Muscle layer of colon (tissue), 2 donors: ENCODE measurements at regions not wholly inside any gene's neighbourhood (a gene's known extent, or its start where the extent isn't known, plus 50 kb on each side); places are given as distances from the start of the nearest gene placed in this dataset.

Experiments used
- H3K27ac ChIP-seq: one replicate; pipeline ENCODE4 v1.7.0; 2013; ENCODE audit warnings: low read depth, mild to moderate bottlenecking, low read length, moderate library complexity
- H3K27me3 ChIP-seq, 2 donors: one replicate each; pipeline ENCODE4 v1.7.0; 2013; ENCODE audit warnings: low read length in 2 of 2, mild to moderate bottlenecking in 2 of 2; ENCODE audit not compliant: insufficient read depth in 2 of 2, control insufficient read depth in 1 of 2
- H3K36me3 ChIP-seq: one replicate; pipeline ENCODE4 v1.7.0; 2013; ENCODE audit warnings: mild to moderate bottlenecking, low read length; ENCODE audit not compliant: insufficient read depth
- H3K4me1 ChIP-seq: one replicate; pipeline ENCODE4 v1.7.0; 2013; ENCODE audit warnings: mild to moderate bottlenecking, low read length; ENCODE audit not compliant: insufficient read depth
- H3K4me3 ChIP-seq, 2 donors: one replicate each; pipeline ENCODE4 v1.7.0; 2013; ENCODE audit warnings: low read length in 2 of 2, low read depth in 1 of 2, mild to moderate bottlenecking in 1 of 2, moderate library complexity in 1 of 2
- H3K9ac ChIP-seq: one replicate; pipeline ENCODE4 v1.7.0; 2013; ENCODE audit warnings: low read length
- H3K9me3 ChIP-seq: one replicate; pipeline ENCODE4 v1.7.0; 2013; ENCODE audit warnings: mild to moderate bottlenecking, low read length
- donor health status: abdominal sarcoma.
- donor health status: Adenocarcinoma of cecum.

DNA sequence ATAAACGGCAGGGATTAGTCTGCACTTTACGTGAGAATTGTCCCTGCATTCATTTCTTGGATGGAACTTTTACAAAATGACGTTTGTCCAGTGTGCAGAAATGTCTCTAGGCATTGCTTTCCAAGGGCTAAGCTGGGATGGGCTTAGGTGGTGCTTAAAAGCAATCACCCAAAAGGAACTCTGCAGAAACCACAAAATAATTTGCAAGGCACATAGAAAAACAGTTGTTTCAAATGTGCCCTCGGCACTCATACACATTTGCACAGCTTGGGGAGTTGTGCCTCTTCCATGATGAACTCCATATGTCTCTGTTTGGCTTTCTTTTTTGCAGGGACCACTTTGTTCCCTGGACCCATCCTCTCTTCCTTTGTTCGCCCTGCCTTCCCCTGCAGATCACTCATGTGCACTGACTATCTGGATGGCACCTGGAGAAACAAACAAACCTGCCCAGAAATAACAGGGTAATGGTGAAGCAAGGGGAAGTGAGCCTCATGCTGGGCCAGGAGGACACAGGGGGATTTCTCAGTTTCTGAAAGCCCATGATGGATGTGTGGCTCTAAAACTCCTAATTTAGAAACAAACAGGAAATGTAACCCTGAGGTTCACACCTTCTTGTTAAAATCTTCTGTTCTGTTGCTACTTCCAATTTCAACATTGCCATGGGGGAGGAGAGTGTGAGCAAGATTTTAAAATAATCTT lies 150.2 kb downstream of the SNX19 start:
- H3K9ac ChIP-seq = no peak overlapping the region
- no peaks in the 10 kb centered on the region for H3K27me3 ChIP-seq
- no peak overlapping the region for H3K4me3 ChIP-seq

GRCh38 chr11:130766650-130767565 lies 149.4 kb downstream of the SNX19 start:
- H3K27ac ChIP-seq = no peak overlapping the region
- no peaks in the 10 kb centered on the region for H3K9me3 ChIP-seq
- H3K4me1 ChIP-seq = no peaks in the 10 kb centered on the region
- H3K27me3 ChIP-seq = no peaks in the 10 kb centered on the region
- no peak overlapping the region for H3K9ac ChIP-seq
- H3K4me3 ChIP-seq = no peak overlapping the region
- no peaks in the 10 kb centered on the region for H3K36me3 ChIP-seq

More for the DNA sequence above, 150.2 kb downstream of the SNX19 start:
- Histone ChIP-seq H3K36me3 (no peaks in the 10 kb centered on the region), H3K4me1 (no peaks in the 10 kb centered on the region), H3K27ac (no peak overlapping the region), H3K9me3 (no peaks in the 10 kb centered on the region)

DNA sequence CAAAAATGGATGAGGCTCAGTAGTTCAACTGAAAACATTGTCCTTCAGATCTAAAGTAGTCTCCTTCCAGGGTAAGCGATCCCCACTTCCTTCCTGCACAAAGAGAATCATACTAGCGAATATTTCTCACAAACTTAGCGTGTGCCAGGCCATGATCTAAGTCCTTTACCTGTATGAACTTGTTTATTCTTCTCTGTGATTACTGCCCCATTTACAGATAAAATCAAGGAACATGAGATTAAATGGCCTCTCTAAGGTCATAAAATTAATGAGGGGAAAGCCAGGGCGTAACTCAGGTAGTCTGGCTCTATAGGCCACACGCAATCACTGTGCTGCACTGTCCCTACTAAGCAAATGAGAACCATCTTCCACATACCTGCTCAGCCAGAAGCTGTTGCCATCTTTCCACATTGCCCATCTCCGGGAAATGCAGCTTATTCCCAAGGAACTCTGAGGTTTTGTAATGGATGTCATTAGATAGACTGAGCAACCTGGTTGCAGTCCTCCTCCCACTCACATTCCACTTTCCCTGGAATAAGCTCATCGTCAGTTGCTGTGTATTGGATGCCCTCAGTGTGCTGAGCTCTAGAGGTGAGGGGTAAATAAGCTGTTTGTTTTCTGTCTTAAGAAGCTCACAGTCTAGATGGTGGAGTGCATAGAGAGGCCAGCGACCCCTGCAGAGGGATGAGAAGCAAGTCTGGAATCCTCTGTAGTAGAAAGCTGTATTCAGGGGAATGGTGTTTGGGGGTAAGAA lies 146.3 kb downstream of the SNX19 start:
- Histone ChIP-seq H3K36me3 (no peaks in the 10 kb centered on the region), H3K27me3 (no peaks in the 10 kb centered on the region), H3K4me1 (no peaks in the 10 kb centered on the region), H3K9me3 (no peaks in the 10 kb centered on the region), H3K9ac (no peak overlapping the region), H3K27ac (no peak overlapping the region), H3K4me3 (no peak overlapping the region)

- Histone ChIP-seq H3K27ac (no peak overlapping the region), H3K36me3 (no peaks in the 10 kb centered on the region), H3K4me1 (no peaks in the 10 kb centered on the region), H3K9ac (no peak overlapping the region), H3K27me3 (no peaks in the 10 kb centered on the region), H3K4me3 (no peak overlapping the region), H3K9me3 (no peaks in the 10 kb centered on the region)
Observed at GRCh38 chr11:130771708-130772107, 144.6 kb downstream of the SNX19 start.

DNA sequence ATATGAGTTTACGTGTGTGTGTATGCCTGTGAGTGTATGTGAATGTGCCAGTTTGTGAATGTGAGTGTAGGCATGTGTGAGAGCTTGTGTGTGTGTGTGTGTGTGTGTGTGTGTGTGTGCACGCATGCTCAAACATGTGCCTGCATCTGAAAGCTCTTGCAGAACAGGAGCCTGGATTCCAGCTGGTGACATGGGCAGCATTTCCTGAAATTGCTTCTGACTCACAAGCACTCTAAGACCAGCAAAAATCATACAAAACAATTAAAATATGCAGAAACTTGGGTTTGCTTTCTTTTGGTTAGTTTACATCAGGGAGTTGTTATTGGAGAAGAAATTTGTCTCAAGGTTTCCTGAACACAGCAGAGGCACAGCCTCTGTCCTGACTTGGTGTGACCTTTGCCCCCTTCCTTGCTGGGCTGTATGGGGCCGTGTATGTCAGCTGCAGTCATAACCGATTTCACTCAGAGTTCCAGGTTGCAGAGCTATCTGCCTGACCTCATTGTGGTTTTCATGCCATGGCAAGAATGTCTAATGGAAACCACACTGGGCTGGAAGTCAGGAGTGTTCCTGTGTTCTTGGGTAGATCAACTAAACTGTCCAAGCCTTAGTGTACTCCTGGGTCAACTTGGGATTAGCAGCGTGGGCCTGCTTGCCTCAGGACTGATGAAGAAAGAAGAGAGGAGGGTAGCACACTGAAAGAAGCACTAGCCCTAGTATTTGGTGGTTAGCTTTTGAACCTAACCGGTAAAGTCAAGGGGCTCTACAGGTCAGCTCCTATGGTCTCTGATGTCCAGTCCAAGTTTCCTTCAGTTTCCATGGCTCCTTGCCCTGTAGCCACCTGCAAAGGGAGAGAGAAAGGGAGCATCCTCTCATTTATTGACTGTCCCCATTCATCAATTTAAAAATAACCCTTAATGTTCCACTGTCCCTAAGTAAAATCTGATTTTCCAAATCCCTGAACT lies 143.7 kb downstream of the SNX19 start:
- Histone ChIP-seq H3K27me3 (no peaks in the 10 kb centered on the region), H3K4me1 (no peaks in the 10 kb centered on the region), H3K27ac (no peak overlapping the region), H3K9me3 (no peaks in the 10 kb centered on the region), H3K36me3 (no peaks in the 10 kb centered on the region), H3K4me3 (no peak overlapping the region), H3K9ac (no peak overlapping the region)

GRCh38 chr11:130773244-130773820 lies 142.9 kb downstream of the SNX19 start:
- H3K36me3 ChIP-seq = no peaks in the 10 kb centered on the region
- H3K9ac ChIP-seq = no peak overlapping the region
- H3K27ac ChIP-seq = no peak overlapping the region
- no peaks in the 10 kb centered on the region for H3K9me3 ChIP-seq
- no peak overlapping the region for H3K4me3 ChIP-seq
- no peaks in the 10 kb centered on the region for H3K27me3 ChIP-seq
- H3K4me1 ChIP-seq = no peaks in the 10 kb centered on the region

- H3K36me3 ChIP-seq = no peaks in the 10 kb centered on the region
- H3K4me3 ChIP-seq = no peak overlapping the region
- no peaks in the 10 kb centered on the region for H3K4me1 ChIP-seq
- H3K27ac ChIP-seq = no peak overlapping the region
- no peaks in the 10 kb centered on the region for H3K9me3 ChIP-seq
- no peaks in the 10 kb centered on the region for H3K27me3 ChIP-seq
- no peak overlapping the region for H3K9ac ChIP-seq
Observed at GRCh38 chr11:130774703-130775102, 141.6 kb downstream of the SNX19 start.

GRCh38 chr11:130775306-130776060 lies 140.8 kb downstream of the SNX19 start:
- H3K9me3 ChIP-seq = no peaks in the 10 kb centered on the region
- H3K27ac ChIP-seq = no peak overlapping the region
- H3K27me3 ChIP-seq = no peaks in the 10 kb centered on the region
- H3K36me3 ChIP-seq = no peaks in the 10 kb centered on the region
- no peak overlapping the region for H3K9ac ChIP-seq
- no peaks in the 10 kb centered on the region for H3K4me1 ChIP-seq
- H3K4me3 ChIP-seq = no peak overlapping the region

GRCh38 chr11:130776061-130776419 lies 140.2 kb downstream of the SNX19 start:
- Histone ChIP-seq H3K27me3 (no peaks in the 10 kb centered on the region), H3K4me1 (no peaks in the 10 kb centered on the region), H3K36me3 (no peaks in the 10 kb centered on the region), H3K9ac (no peak overlapping the region), H3K9me3 (no peaks in the 10 kb centered on the region), H3K4me3 (no peak overlapping the region), H3K27ac (no peak overlapping the region)

GRCh38 chr11:130778026-130778425 lies 138.3 kb downstream of the SNX19 start:
- H3K9ac ChIP-seq = no peak overlapping the region
- no peak overlapping the region for H3K27ac ChIP-seq
- no peaks in the 10 kb centered on the region for H3K9me3 ChIP-seq
- no peak overlapping the region for H3K4me3 ChIP-seq
- H3K27me3 ChIP-seq = no peaks in the 10 kb centered on the region
- peaks cover 12% of the 10 kb centered on the region for H3K4me1 ChIP-seq
- H3K36me3 ChIP-seq = no peaks in the 10 kb centered on the region
